Breast epithelium (tissue), 4 donors: ENCODE measurements at regions not wholly inside any gene's neighbourhood (a gene's known extent, or its start where the extent isn't known, plus 50 kb on each side); places are given as distances from the start of the nearest gene placed in this dataset.

Experiments
- DNase-seq, 2 donors: peaks; one replicate each; pipeline ENCODE4 v3.0.0-alpha.2; 2019; ENCODE audit warnings: low spot score in 2 of 2
- H3K27ac ChIP-seq, 2 donors: fragments of 200-600 bp; sonication (generic) in 1 of 2; one replicate each; pipeline ENCODE4 v1.5.1; 2016 to 2019; ENCODE audit warnings: mild to moderate bottlenecking in 1 of 2
- H3K27me3 ChIP-seq, 2 donors: fragments of 200-600 bp; sonication (generic) in 1 of 2; one replicate each; pipeline versions ENCODE4 v1.5.1 to v1.6.0; 2017 to 2019; ENCODE audit warnings: control low read depth in 1 of 2, mild to moderate bottlenecking in 1 of 2
- H3K36me3 ChIP-seq: fragments of 200-600 bp; one replicate; pipeline ENCODE4 v1.5.1; 2019
- H3K4me1 ChIP-seq, 2 donors: fragments of 200-600 bp; sonication (generic); one replicate each; pipeline ENCODE4 v1.5.1; 2016 to 2019; ENCODE audit warnings: control low read depth in 1 of 2
- H3K4me3 ChIP-seq, 3 donors: fragments of 200-600 bp; sonication (generic); 1 replicate in 2 of 3; 2 replicates in 1 of 3; pipeline ENCODE4 v1.5.1; 2016 to 2019; ENCODE audit warnings: mild to moderate bottlenecking in 3 of 3, moderate library complexity in 2 of 3
- H3K9me3 ChIP-seq, 2 donors: fragments of 200-600 bp; sonication (generic) in 1 of 2; one replicate each; pipeline ENCODE4 v1.5.1; 2016 to 2019; ENCODE audit warnings: control low read depth in 1 of 2
- POLR2A ChIP-seq: fragments of 450-650 bp; IDR thresholded peaks from one replicate; pipeline ENCODE4 v1.6.1; 2016; ENCODE audit warnings: antibody characterized with exemption, mild to moderate bottlenecking, moderate library complexity
- POLR2AphosphoS5 ChIP-seq, 3 donors: sonication (generic); formaldehyde crosslinking; IDR thresholded peaks; one replicate each; pipeline ENCODE4 v1.6.1; 2017; ENCODE audit warnings: antibody characterized with exemption in 3 of 3
- intact Hi-C: fragments of 100-400 bp; cut with DNase I; formaldehyde crosslinking; loops from one replicate; pipeline ENCODE4 v1.15.1; 2023; ENCODE audit warnings: low total_unique reads
- TF ChIP-seq, protein P1 (sequence below), 3 donors: fragments of 450-650 bp; IDR thresholded peaks; one replicate each; pipeline ENCODE4 v1.5.1; 2016 to 2017; ENCODE audit warnings: antibody characterized with exemption in 3 of 3, mild to moderate bottlenecking in 3 of 3, moderate library complexity in 3 of 3

DNA sequence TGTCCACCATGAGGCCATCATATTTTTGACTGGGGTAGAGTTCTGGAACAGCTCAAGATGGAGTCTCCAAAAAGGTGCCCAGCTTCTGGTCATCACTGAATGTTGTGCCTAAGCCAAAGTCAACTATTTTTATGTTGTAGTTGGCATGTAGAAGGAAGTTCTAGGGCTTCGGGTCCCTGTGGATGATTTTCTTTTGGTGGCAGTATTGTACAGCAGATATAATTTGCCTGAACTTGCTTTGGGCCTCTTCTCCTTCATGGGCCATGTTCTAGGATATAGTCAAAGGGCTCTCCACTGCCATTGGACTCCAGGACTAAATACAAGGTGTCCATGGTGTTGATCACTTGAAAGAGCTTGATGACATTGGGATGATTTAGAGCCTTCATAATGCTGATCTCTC lies 143.6 kb downstream of the SLC38A4 start:
- no peaks in the 10 kb centered on the region for H3K36me3 ChIP-seq
- intact Hi-C loops: no loop called here
- no peaks in the 10 kb centered on the region for H3K27me3 ChIP-seq
- H3K4me1 ChIP-seq: no peaks in the 10 kb centered on the region
- H3K4me3 ChIP-seq: no peak overlapping the region
- TF ChIP-seq POLR2AphosphoS5 (IDR thresholded peaks at IDR 0.05) (no peak), POLR2A (no peak)
- TF ChIP-seq, protein P1, sequence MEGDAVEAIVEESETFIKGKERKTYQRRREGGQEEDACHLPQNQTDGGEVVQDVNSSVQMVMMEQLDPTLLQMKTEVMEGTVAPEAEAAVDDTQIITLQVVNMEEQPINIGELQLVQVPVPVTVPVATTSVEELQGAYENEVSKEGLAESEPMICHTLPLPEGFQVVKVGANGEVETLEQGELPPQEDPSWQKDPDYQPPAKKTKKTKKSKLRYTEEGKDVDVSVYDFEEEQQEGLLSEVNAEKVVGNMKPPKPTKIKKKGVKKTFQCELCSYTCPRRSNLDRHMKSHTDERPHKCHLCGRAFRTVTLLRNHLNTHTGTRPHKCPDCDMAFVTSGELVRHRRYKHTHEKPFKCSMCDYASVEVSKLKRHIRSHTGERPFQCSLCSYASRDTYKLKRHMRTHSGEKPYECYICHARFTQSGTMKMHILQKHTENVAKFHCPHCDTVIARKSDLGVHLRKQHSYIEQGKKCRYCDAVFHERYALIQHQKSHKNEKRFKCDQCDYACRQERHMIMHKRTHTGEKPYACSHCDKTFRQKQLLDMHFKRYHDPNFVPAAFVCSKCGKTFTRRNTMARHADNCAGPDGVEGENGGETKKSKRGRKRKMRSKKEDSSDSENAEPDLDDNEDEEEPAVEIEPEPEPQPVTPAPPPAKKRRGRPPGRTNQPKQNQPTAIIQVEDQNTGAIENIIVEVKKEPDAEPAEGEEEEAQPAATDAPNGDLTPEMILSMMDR (IDR thresholded peaks at IDR 0.05): no peak
- no peaks in the 10 kb centered on the region for H3K9me3 ChIP-seq
- no peak for DNase-seq
- H3K27ac ChIP-seq: no peak overlapping the region

DNA sequence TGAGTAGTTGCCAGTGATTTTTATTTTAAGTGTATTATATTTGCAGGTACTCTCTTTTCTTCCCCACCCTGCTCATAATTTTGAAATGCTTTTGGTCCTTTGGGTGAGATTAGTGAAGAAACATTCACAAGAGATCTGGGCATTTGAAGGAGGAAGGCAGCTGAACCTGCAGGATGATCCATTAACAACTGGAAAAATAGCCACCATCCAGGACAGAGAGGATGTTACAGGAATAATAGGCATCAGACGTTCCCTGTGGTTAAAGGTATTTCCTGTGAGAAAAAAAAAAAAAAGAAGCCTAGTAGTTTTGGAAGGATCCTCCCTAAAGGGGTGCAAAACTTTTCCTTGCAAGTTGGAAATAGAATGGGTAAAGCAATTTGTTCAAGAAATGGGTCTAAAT lies 145.3 kb downstream of the SLC38A4 start:
- intact Hi-C loops: no loop called here
- no peaks in the 10 kb centered on the region for H3K36me3 ChIP-seq
- H3K27ac ChIP-seq: no peak overlapping the region
- H3K4me3 ChIP-seq: no peak overlapping the region
- no peaks in the 10 kb centered on the region for H3K9me3 ChIP-seq
- no peaks in the 10 kb centered on the region for H3K4me1 ChIP-seq
- TF ChIP-seq, protein P1 (IDR thresholded peaks at IDR 0.05): no peak
- TF ChIP-seq POLR2A: no peak
- TF ChIP-seq POLR2AphosphoS5 (IDR thresholded peaks at IDR 0.05): no peak
- DNase-seq: no peak
- no peaks in the 10 kb centered on the region for H3K27me3 ChIP-seq

DNA sequence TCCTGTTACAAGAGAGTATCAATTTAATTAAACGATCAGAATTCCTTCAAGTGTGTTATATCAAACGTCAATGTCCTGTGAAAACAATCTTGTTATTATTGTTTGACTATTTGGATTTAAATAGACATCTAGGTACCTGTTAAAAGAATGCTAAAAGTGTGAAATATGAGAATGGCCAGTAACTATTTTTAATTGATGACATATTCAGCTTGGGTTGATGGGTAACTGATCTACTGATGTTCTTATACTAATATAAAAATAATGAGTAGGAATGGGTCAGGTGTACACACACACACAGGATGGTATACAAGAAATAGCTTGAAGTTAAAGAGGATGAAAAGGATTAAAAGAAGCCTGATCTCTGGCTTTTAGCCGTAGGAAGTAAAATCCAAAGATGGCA lies 146.0 kb downstream of the SLC38A4 start:
- Histone ChIP-seq H3K36me3 (no peaks in the 10 kb centered on the region), H3K4me1 (no peaks in the 10 kb centered on the region), H3K9me3 (no peaks in the 10 kb centered on the region), H3K4me3 (no peak overlapping the region), H3K27me3 (no peaks in the 10 kb centered on the region), H3K27ac (no peak overlapping the region)
- TF ChIP-seq POLR2A: no peak
- no peak for TF ChIP-seq POLR2AphosphoS5 (IDR thresholded peaks at IDR 0.05)
- TF ChIP-seq, protein P1 (IDR thresholded peaks at IDR 0.05): no peak
- DNase-seq: no peak
- intact Hi-C loops: no loop called here

DNA sequence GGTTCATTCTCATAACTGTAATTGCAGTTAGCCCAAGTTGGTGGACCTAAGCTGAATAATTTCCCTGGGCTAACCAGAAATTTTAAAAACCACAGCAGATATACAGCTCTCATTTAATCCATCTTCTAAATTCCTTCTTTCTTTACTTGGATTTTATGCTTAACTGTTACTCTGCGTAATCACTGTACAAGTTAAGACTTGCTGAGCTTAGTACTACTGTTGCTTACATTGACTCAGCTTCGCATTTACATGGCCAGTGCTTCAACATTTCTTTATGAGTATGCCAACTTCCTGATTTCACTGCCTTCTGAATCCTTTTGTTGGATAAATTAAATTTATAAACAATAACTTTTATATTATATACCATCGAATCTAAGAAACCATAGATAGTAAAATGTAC lies 147.4 kb downstream of the SLC38A4 start:
- DNase-seq: no peak
- Histone ChIP-seq H3K27ac (no peak overlapping the region), H3K36me3 (no peaks in the 10 kb centered on the region), H3K4me3 (no peak overlapping the region), H3K27me3 (no peaks in the 10 kb centered on the region), H3K9me3 (no peaks in the 10 kb centered on the region), H3K4me1 (no peaks in the 10 kb centered on the region)
- TF ChIP-seq, protein P1 (IDR thresholded peaks at IDR 0.05): no peak
- TF ChIP-seq POLR2AphosphoS5 (IDR thresholded peaks at IDR 0.05) (no peak), POLR2A (no peak)
- intact Hi-C loops: no loop called here

DNA sequence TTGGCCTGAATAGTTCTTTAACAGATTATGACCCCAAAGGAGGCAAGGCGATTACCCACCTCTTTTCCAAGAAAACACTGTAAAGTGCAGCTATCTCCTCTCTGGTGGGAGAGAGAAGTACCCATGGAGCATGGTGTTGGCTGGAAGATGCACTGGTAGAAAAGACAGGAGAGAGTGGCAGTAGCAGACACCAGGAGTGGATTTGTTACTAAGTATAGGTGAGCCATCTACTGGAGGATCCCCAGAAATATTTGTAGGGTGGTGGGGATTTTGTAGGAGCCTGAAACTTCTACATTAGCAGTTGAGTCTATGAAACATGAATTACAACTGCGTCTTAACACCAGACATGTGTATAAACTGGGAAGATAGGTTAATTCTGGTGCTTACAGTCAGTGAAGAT lies 148.0 kb downstream of the SLC38A4 start:
- no peaks in the 10 kb centered on the region for H3K4me1 ChIP-seq
- intact Hi-C loops: no loop called here
- H3K9me3 ChIP-seq: no peaks in the 10 kb centered on the region
- H3K36me3 ChIP-seq: no peaks in the 10 kb centered on the region
- DNase-seq: no peak
- H3K4me3 ChIP-seq: no peak overlapping the region
- TF ChIP-seq POLR2A (no peak), POLR2AphosphoS5 (IDR thresholded peaks at IDR 0.05) (no peak)
- TF ChIP-seq, protein P1 (IDR thresholded peaks at IDR 0.05): no peak
- H3K27me3 ChIP-seq: no peaks in the 10 kb centered on the region
- no peak overlapping the region for H3K27ac ChIP-seq
